SU-DHL-6 (cell line): ENCODE measurements at regions not wholly inside any gene's neighbourhood (a gene's known extent, or its start where the extent isn't known, plus 50 kb on each side); places are given as distances from the start of the nearest gene placed in this dataset.

Experiments
- CTCF ChIP-seq: fragments of 200-600 bp; sonication (generic); IDR thresholded peaks from one replicate; pipeline ENCODE4 v1.5.1; 2017; ENCODE audit warnings: antibody characterized with exemption, mild to moderate bottlenecking, low read length, moderate library complexity; ENCODE audit not compliant: insufficient read depth, poor library complexity, severe bottlenecking
- EZH2phosphoT487 ChIP-seq: fragments of 200-600 bp; sonication (generic), shearing (Covaris generic); conservative IDR thresholded peaks from 2 replicates; pipeline ENCODE4 v1.6.1; 2018; ENCODE audit warnings: mild to moderate bottlenecking, antibody characterized with exemption, low read length, moderate library complexity, mixed read lengths

GRCh38 chr9:3629495-3629894 is 103.7 kb upstream of the RFX3 start:
- TF ChIP-seq CTCF (no peak), EZH2phosphoT487 (no peak)
